ENCODE measurements at regions not wholly inside any gene's neighbourhood (a gene's known extent, or its start where the extent isn't known, plus 50 kb on each side); places are given as distances from the start of the nearest gene placed in this dataset.
A peak's percentile ranks its signal among the peaks of the same experiment; 100 is the strongest.

DNA sequence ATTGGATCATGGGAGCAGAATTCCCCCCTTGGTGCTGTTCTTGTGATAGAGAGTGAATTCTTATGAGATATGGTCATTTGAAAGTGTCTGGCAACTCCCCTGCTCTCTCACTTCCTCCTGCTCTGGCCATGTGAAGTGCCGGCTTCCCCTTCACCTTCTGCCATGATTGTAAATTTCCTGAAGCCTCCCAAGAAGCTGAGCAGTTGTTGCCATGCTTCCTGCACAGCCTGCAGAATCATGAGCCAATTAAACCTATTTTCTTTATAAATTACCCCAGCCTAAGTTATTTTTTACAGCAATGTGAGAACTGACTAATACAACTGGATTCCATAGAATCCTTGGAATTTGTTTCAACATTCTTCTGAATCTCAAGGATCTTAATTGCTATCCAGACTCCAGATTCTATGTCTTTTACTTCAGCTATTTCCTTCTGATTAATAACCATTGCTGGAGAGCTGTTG is 328.1 kb downstream of the SLITRK5 start:
- H3K36me3 Mint-ChIP-seq (ENCODE audit: low read depth), result peaks cover 19% of the 10 kb centered on the region
- no peak overlapping the region for H3K4me3 Mint-ChIP-seq
- H4K20me1 ChIP-seq (replicated peaks; ENCODE audit: insufficient read depth), result no peaks in the 10 kb centered on the region
- no peaks in the 10 kb centered on the region for H3K4me1 Mint-ChIP-seq
- DNase-seq (ENCODE audit: low spot score) (no peak), ATAC-seq (no peak)
- peak overlapping the region; percentile 3; the same call in 1 of the 2 replicates for H2AFZ ChIP-seq
- H3K4me2 ChIP-seq, result no peak overlapping the region
- no peaks in the 10 kb centered on the region for H3K79me2 ChIP-seq (replicated peaks; ENCODE audit: insufficient read depth)
- no peak overlapping the region for H3K27ac ChIP-seq (ENCODE audit: low read depth)
- TF ChIP-seq ZNF114 (CRISPR knock-in tag; IDR thresholded peaks at IDR 0.05) (no peak), ZNF331 (CRISPR knock-in tag; IDR thresholded peaks at IDR 0.05; ENCODE audit: low read depth) (no peak)
- no peak overlapping the region for H3K4me3 ChIP-seq
- H3F3A ChIP-seq (replicated peaks; ENCODE audit: low read depth), result no peaks in the 10 kb centered on the region
- H3K27ac Mint-ChIP-seq, result no peak overlapping the region
- 0 out of 2 replicates have a peak, but pooled peaks cover 6% of the 10 kb centered on the region for H3K9me2 ChIP-seq (ENCODE audit: insufficient read depth)
- no peaks in the 10 kb centered on the region for H3K4me1 ChIP-seq (ENCODE audit: insufficient read depth)
- H3K27me3 Mint-ChIP-seq (ENCODE audit: insufficient read depth, low read depth, poor library complexity), result peaks cover 3% of the 10 kb centered on the region
- peaks cover 32% of the 10 kb centered on the region for H3K9me3 Mint-ChIP-seq
- H3K27me3 ChIP-seq (ENCODE audit: insufficient read depth), result no peaks in the 10 kb centered on the region
- H3K36me3 ChIP-seq (ENCODE audit: insufficient read depth), result no peaks in the 10 kb centered on the region

DNA sequence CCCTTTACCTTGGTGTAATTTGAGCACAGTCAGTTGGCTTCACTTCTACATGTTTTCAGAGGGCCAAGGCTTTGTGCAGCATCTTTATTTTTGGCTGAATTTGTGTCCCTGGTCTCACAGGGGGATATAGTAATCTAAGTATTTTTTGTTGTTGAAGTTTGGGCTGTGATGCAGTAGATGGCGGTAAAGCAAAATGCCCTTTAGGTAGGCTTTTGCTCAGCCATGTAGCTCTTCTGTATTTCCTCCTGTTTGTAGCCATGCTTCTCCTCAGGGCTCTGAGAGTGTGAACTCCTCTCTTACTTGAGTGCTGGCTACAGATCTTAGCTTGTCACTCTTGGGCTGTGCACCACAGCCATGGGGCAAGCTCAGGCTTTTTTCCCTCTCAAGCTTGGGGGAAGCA is 328.6 kb downstream of the SLITRK5 start:
- no peak overlapping the region for H3K4me2 ChIP-seq
- no peaks in the 10 kb centered on the region for H4K20me1 ChIP-seq (replicated peaks; ENCODE audit: insufficient read depth)
- no peaks in the 10 kb centered on the region for H3K27me3 ChIP-seq (ENCODE audit: insufficient read depth)
- ATAC-seq (peak; percentile 25; the same call in 1 of the 3 replicates), DNase-seq (ENCODE audit: low spot score) (peak; percentile 18)
- peak overlapping the region; percentile 28; the same call in 1 of the 2 replicates for H2AFZ ChIP-seq
- H3K4me1 ChIP-seq (ENCODE audit: insufficient read depth), result no peaks in the 10 kb centered on the region; the same call in 1 of the 2 replicates
- peaks cover 3% of the 10 kb centered on the region for H3K27me3 Mint-ChIP-seq (ENCODE audit: insufficient read depth, low read depth, poor library complexity)
- peaks cover 19% of the 10 kb centered on the region for H3K36me3 Mint-ChIP-seq (ENCODE audit: low read depth)
- H3K79me2 ChIP-seq (replicated peaks; ENCODE audit: insufficient read depth), result no peaks in the 10 kb centered on the region
- H3K9me3 Mint-ChIP-seq, result peaks cover 32% of the 10 kb centered on the region
- no peaks in the 10 kb centered on the region for H3K36me3 ChIP-seq (ENCODE audit: insufficient read depth)
- H3K4me3 ChIP-seq, result no peak overlapping the region
- TF ChIP-seq, protein P1, sequence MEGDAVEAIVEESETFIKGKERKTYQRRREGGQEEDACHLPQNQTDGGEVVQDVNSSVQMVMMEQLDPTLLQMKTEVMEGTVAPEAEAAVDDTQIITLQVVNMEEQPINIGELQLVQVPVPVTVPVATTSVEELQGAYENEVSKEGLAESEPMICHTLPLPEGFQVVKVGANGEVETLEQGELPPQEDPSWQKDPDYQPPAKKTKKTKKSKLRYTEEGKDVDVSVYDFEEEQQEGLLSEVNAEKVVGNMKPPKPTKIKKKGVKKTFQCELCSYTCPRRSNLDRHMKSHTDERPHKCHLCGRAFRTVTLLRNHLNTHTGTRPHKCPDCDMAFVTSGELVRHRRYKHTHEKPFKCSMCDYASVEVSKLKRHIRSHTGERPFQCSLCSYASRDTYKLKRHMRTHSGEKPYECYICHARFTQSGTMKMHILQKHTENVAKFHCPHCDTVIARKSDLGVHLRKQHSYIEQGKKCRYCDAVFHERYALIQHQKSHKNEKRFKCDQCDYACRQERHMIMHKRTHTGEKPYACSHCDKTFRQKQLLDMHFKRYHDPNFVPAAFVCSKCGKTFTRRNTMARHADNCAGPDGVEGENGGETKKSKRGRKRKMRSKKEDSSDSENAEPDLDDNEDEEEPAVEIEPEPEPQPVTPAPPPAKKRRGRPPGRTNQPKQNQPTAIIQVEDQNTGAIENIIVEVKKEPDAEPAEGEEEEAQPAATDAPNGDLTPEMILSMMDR (conservative IDR thresholded peaks at IDR 0.05; ENCODE audit: low read depth in 2 of 2), result peak in 1 of 2 experiments; percentile 49; a peak in 2 of 4 replicates
- TF ChIP-seq EZH2 (IDR thresholded peaks at IDR 0.05; ENCODE audit: low read depth, unreplicated experiment), result no peak
- no peak overlapping the region for H3K27ac Mint-ChIP-seq
- no peaks in the 10 kb centered on the region for H3F3A ChIP-seq (replicated peaks; ENCODE audit: low read depth)
- 0 out of 2 replicates have a peak, but pooled peaks cover 6% of the 10 kb centered on the region for H3K9me2 ChIP-seq (ENCODE audit: insufficient read depth)
- no peaks in the 10 kb centered on the region for H3K4me1 Mint-ChIP-seq
- H3K4me3 Mint-ChIP-seq, result no peak overlapping the region
- H3K27ac ChIP-seq (ENCODE audit: low read depth), result no peak overlapping the region

DNA sequence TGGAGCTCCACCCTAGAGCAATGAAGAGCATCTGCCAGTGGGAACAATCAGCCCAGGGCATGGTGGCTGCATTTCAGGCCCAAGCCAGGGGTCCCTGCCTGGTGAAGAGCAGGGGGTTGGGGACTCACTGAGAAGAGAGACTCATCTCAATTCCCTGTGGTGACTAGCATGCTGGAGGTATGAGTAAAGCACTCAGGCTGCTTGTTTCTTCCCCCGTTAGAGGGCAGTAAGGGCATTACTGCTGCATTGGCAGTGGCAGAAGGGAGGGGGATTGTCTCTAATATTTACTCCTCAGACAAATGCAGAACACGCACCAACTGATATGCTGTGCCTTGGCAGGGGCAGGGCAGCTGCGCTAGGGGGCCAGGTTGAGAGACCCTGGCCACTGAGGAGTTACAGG is 329.1 kb downstream of the SLITRK5 start:
- Histone ChIP-seq H3K4me1 (ENCODE audit: insufficient read depth) (no peaks in the 10 kb centered on the region; the same call in 1 of the 2 replicates), H3K27ac (ENCODE audit: low read depth) (no peak overlapping the region), H4K20me1 (replicated peaks; ENCODE audit: insufficient read depth) (no peaks in the 10 kb centered on the region), H3K4me3 (no peak overlapping the region), H2AFZ (0 out of 2 replicates have a peak overlapping the region, but pooled peaks have one; percentile 28), H3F3A (replicated peaks; ENCODE audit: low read depth) (no peaks in the 10 kb centered on the region), H3K4me2 (no peak overlapping the region), H3K36me3 (ENCODE audit: insufficient read depth) (no peaks in the 10 kb centered on the region), H3K9me2 (ENCODE audit: insufficient read depth) (0 out of 2 replicates have a peak, but pooled peaks cover 6% of the 10 kb centered on the region), H3K27me3 (ENCODE audit: insufficient read depth) (no peaks in the 10 kb centered on the region), H3K79me2 (replicated peaks; ENCODE audit: insufficient read depth) (no peaks in the 10 kb centered on the region)
- Mint-ChIP-seq H3K36me3 (ENCODE audit: low read depth) (peaks cover 19% of the 10 kb centered on the region), H3K9me3 (peaks cover 36% of the 10 kb centered on the region), H3K27me3 (ENCODE audit: insufficient read depth, low read depth, poor library complexity) (peaks cover 3% of the 10 kb centered on the region), H3K4me1 (no peaks in the 10 kb centered on the region; the same call in 2 of the 3 replicates), H3K4me3 (no peak overlapping the region), H3K27ac (no peak overlapping the region)
- no peak for TF ChIP-seq EZH2 (IDR thresholded peaks at IDR 0.05; ENCODE audit: low read depth, unreplicated experiment)
- TF ChIP-seq, protein P1 (conservative IDR thresholded peaks at IDR 0.05; ENCODE audit: low read depth in 2 of 2), result peak in 1 of 2 experiments; percentile 29; a peak in 1 of 4 replicates
- ATAC-seq (no peak), DNase-seq (ENCODE audit: low spot score) (no peak)

Data from GM23338 (cell line).